ENCODE measurements at regions not wholly inside any gene's neighbourhood (a gene's known extent, or its start where the extent isn't known, plus 50 kb on each side); places are given as distances from the start of the nearest gene placed in this dataset.

DNA sequence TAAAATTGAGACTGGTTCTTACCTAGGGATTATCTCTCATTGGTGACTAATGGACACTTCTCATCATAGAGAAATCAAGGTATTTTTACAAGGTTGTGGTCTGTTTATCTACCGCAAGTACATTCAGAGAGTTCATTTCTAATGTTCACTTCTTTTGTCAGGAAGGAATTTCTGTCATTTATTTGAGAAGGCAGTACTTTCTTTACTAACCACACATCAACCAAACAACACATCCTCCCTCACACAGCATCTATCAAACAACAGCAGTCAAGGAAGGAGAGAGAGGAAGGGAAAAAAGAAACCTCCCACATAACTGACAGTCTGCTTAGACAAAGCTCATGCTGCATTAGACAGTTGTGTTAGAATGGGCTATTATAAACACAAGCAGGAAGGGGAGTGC, 182.3 kb upstream of the KLF12 start (continued):
- TF ChIP-seq REST (IDR thresholded peaks at IDR 0.05; ENCODE audit: borderline replicate concordance): no peak
- TF ChIP-seq REST (CRISPR knock-in tag; IDR thresholded peaks at IDR 0.05; ENCODE audit: low read depth): no peak
- no peak for TF ChIP-seq TCF15 (CRISPR knock-in tag; IDR thresholded peaks at IDR 0.05)
- no peak for TF ChIP-seq ZNF561 (CRISPR knock-in tag; conservative IDR thresholded peaks at IDR 0.05)
- TF ChIP-seq ZNF717 (CRISPR knock-in tag; IDR thresholded peaks at IDR 0.05): no peak
- no peak for TF ChIP-seq HDGF (IDR thresholded peaks at IDR 0.05)

Measured in K562 (cell line).